GM18499 (cell line): ENCODE measurements at regions not wholly inside any gene's neighbourhood (a gene's known extent, or its start where the extent isn't known, plus 50 kb on each side); places are given as distances from the start of the nearest gene placed in this dataset.
"Not testable (repeated sequence)": the region's sequence is repeated elsewhere in the genome, so short reads cannot be mapped to it uniquely, and the experiment has no call there.

ENCODE experiments used
- ATAC-seq: cut with Tn5 transposase; IDR thresholded peaks from one replicate; pipeline ENCODE4 v1.9.1; 2021; ENCODE audit warnings: moderate number of reproducible peaks; ENCODE audit not compliant: insufficient read depth, unreplicated experiment

DNA sequence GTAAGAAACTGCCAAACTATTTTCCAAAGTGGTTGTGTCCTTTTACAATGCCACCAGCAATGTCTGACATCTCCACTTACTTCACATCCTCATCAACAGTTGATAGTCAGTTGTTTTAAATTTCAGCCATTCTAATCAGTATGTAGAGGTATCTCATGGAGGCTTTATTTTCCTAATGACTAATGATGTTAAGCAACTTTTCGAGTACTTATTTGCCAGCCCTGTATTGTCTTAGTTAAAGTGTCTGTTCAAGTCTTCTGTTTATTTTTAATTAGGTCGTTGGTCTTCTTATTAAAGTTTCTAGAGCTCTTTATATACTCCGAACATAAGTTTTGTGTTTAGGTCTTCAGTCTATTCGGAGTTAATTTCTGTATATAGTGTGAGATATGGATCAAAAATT, 54.9 kb upstream of the NBPF12 start:
- ATAC-seq = not testable (repeated sequence)

DNA sequence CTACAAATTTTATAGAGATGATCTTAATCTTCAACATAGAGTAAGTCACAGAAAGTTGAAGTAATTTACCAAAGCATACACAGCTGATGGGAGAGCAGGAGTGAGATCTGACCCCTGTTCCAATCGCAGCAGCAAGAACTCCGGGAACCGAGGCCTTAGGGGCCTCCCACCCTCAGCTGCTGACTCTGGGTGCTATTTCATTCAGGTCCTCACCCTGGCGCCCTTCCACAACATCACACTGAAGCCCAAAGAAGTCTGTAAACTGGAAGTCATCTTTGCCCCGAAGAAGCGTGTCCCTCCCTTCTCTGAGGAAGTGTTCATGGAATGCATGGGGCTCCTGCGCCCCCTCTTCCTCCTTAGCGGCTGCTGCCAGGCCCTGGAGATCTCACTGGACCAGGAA, 57.0 kb upstream of the NBPF12 start:
- ATAC-seq = not testable (repeated sequence)

DNA sequence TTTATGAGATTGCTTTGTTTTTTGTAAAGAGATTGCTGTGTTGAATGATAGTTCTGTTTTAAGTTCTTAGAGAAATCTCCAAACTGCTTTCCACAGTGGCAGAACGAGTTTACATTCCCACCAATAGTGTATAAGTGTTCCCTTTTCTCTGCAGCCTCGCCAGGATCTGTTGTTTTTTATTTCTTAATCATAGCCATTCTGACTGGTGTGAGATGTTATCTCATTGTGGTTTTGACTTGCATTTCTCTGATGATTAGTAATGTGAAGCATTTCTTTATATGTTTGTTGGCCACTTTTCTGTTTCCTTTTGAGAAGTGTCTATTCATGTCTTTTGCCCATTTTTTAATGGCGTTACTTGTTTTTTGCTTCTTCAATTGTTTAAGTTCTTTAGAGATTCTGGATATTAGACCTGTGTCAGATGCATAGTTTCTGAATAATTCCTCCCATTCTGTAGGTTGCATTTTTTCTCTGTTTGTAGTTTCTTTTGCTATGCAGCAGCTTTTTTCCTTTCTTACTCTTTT, 74.3 kb upstream of the NBPF12 start:
- ATAC-seq = not testable (repeated sequence)

DNA sequence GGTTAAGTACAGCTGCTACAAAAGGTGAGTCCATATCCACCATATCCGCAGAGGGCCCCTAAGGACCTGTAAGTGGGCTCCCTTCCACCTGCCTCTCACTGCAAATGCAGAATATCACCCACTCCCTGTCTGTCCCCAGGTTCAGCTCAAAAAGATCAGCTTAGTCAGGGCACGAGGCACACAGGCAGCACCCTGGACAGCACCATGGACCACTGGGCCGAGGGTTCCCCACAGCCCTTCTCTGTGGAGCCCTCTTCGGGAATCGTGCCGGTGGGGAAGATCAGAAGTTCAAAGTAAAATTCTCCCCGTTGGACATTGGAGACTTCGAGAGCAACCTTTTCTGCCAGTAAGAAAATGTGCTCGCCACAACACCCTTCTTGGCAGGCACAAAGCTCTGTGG, 85.0 kb upstream of the NBPF12 start:
- ATAC-seq = not testable (repeated sequence)

DNA sequence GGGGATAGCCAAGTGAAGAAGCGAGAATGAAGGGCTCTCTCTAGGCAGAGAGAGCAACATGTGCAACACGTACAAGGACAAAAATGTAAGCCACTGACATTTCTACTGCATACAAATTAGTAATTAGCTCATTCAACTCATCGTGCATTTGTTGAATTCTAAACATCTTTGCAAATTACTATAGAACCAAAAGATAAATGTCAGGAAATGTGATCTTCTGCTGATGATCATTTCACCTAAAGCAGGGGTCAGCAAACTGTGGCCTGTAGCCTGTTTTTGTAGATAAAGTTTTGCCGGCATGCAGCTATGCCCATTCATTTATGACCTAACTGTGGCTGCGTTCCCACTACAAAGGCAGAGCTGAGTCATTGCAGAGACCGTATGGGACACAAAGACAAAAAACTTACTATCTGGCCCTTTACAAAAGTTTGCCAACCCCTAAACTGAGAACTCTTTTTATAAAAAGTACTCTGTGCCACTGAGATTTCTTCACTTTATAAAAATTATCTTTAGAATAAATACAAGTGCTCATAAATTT, 87.7 kb upstream of the NBPF12 start:
- not testable (repeated sequence) for ATAC-seq

DNA sequence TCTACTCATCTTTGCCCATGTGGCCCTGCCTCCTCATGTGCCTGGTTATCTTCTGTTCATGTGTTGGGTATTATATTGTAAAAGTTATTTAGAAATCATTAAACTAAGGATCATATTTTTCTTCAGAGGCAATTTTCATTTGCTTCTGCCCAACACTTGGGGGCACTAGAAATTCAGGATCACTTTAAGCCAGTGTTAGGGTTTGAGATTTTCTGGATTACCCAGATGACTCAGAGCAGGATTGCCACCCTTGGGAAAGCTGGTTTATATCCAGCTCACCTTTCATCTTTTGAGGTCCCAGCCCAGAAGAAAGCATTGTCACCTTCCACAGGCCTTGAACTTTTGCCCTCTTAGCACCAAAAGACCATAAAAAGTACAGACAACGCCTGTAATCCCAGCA, 99.4 kb upstream of the NBPF12 start:
- ATAC-seq = not testable (repeated sequence)

DNA sequence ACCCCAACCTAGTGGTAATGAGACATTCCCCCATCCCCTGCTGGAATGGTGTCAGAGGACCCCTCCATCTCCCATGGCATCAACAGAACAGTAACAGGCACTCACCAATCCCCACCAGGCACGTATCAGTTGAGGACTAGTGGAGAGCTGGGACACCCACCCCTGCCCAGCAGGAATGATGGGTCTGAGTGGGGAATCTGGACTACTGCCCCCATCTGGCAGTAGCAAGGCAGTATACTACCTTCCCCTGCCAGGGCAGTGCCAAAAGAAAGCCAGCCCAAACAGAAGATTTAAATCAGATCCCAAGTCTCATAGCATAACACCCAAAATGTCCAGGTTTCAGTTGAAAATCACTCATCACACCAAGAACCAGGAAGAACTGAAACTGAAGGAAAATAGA, 111.2 kb upstream of the NBPF12 start:
- ATAC-seq = not testable (repeated sequence)

DNA sequence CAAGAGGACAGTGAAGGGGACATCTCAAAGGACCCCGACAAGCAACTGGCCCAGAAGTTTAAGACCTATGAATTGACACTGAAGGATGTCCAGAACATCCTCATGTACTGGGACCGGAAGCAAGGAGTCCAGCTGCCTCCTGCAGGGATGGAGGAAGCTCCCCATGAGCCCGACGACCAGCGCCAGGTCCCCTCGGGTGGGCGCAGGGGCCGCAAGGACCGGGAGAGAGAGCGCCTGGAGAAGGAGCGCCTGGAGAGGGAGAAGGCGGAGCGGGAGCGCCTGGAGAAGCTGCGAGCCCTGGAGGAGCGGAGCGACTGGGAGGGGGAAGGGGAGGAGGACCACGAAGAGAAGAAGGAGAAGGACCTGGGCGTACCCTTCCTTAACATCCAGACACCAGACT, 143.9 kb upstream of the NBPF12 start:
- ATAC-seq = not testable (repeated sequence)

DNA sequence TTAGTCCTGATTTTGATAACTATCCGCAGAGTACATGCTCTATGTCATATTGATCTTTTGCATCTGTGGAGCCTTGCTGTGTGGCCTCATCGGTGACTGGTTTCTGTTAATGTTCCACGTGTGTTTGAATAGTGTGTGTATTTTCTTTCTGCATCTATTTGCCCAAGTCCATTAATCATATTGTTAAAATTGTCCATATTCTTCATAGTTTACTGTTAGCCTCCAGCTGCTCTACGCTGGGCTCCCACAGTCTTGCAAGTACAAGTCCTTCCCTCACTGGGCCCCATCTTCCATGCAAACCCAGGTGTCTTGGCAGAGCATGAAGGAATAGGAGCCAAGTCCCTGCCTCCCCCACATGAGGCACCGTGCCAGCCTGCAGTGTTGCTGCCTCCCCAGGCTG, 145.4 kb upstream of the NBPF12 start:
- ATAC-seq = not testable (repeated sequence)

DNA sequence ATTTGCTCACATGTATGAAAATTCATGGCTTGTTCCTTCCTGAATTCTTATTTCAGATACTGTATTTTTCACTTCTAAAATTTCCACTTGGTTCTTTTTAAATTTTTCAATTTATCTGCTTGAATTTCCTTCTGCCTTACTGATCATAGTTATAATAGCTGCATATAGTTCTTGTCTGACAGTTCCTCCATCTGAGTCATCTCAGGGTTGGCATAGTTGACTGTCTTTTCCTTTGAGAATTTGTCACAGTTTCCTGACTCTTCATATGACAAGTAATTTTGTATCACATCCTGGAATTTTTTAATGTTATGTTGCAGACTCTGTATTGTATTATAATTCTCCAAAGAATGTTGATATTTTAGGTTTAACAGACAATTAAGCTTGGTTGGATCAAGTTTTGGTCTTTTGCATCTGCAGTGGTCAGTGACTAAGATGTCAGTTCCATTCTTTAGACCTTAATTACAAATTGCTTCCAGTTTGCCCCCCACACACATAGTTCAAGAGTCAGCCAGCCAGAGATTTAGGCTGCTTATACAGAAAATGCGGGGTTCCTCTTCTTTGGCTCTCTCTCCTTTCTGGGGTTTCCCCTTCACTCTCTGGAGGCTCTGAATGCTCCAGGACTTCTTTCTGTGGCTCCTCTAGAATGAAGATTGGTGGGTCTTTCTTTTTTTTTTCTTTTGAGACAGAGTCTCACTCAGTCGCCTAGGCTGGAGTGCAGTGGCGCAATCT, 153.7 kb upstream of the NBPF12 start:
- ATAC-seq = not testable (repeated sequence)

DNA sequence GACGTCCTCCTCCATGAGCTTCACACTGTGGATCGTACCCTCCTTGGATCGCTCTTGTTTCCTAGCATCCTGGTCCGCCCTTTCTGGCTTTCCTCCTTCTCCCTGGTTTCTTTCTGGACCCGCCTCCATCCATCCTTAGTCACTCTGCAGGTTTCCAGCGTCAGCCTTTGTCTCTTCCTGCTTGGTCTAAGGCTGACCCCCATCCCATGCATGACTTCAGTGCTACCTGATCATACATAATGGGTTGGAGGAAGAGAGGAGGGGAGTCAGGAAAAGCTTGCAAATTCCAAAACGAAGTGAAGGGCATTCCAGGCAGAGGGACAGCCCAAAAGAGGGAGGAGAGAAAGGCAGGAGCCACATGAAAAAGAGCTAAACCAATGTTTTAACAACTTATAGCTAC, 156.9 kb upstream of the NBPF12 start:
- ATAC-seq = not testable (repeated sequence)

DNA sequence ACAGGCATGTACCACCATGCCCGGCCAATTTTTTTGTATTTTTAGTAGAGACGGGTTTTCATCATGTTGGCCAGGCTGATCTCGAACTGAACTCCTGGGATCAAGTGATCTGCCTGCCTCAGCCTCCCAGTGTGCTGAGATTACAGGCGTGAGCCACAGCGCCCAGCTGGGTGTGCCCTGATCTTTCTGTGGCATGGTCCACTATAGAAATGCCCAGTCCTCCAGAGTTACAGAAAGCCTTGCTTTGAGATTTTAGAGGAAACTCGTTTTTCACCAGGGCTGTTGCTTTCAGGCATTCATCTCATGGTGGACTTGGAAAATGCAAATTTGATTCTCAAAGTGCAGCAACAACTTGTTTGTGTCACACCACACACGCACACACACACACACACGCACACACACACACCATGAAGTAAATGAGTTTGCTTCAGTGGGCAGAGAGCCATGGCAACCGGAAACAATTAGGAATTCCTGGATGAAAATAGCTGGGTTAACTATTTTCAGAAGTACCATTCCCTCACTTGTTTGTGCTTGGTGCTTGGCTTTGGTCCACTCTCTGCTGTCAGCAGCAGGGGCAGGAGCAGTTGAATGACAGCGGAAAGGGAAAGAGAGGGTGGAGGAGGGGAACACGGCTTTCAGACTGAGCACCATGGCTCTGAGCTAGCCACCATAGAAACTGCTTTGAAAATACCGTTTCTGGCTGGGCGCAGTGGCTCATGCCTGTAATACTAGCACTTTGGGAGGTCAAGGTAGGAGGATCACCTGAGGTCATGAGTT, 160.1 kb upstream of the NBPF12 start:
- not testable (repeated sequence) for ATAC-seq

DNA sequence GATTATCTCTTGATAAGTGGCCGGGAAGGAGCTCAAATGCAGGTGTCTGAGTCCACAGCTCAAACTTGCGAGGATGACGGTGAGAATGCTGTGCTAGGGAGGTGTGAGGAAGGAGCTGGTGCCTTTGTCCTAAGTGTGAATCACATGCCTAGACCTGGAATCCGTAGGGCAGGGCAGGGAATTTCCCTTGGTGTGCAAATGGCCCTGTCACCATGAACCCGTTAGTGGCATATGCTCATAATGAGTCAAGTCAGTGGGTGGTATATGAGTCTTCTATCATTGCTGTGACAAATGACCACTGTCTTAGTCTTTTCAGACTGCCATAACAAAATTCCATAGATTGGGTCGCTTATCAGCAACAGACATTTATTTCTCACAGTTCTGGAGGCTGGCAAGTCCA, 163.1 kb upstream of the NBPF12 start:
- ATAC-seq = not testable (repeated sequence)

DNA sequence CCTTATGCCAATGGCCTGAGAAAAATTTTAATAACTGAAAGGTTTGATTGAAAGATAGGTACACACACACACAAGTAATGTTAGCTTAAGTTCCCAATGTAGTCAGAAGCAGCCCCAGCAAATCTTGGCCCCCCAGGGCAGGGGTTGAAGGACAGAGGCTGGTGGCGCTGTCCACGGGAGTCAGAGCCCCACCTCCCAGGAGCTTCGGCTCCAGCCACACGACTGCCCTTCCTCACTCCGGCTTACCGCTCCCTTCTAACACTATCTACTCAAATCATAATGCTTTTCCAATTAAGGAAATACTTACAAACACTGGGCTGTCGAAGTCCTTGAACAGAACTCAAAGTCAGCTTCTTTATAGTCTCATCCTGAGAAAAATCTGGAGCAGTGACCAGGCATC, 163.9 kb upstream of the NBPF12 start:
- not testable (repeated sequence) for ATAC-seq

DNA sequence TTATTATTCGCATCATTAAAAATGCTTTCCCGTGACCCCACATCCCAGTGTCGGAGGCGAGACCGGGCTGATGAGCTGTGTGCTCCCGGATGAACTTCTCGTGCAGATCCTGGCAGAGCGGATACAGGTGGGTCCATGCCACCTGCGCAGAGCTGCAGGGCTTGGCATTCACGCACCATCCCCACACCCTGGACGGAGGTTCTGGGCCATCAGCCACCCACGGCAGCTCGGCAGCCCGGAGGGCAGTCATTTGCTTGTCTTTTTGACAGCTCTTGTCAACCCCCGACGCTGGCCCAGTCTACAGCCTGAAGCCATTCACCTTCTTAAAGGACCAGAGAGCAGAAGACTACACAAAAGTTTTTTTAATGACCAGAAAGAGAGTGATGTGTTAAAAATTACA, 166.7 kb upstream of the NBPF12 start:
- ATAC-seq = not testable (repeated sequence)

DNA sequence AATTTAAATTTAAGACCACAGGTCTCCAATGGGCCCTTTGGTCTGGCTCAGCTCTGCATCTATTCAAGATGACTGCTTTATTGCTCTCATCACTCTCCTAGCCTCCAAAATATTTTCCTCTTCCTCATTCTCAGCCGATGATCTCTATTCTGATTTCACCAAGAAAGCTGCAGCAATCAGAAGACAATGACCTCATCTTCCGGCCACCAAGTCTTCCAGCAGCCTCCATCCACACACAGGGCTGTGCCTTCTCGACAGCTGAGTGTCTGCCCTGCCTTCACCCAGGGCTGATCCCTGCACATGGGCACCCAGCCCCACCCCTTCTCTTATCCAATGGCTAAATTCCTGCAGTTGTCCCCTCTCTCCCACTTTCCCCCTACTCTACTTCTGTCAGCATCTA, 167.1 kb upstream of the NBPF12 start:
- ATAC-seq = not testable (repeated sequence)

DNA sequence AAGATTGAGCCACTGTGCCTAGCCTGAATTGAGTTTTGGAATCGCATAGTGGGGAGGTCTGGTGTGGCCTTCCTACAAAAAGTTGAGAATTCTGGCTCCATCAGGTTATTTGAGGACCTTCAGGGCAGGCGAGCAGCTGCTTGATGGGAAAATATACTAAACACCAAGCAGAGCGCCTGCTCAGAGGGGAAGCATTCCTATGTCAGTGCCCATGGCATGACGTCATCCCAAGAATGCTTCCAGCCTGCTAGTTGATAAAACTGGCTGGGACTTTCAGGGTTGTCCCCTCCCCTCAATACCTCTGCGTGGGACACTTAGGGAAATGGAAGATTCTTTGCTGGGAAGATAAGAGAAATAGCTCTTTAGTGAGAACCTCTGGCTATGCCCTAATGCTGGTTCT, 174.9 kb upstream of the NBPF12 start:
- ATAC-seq = not testable (repeated sequence)

DNA sequence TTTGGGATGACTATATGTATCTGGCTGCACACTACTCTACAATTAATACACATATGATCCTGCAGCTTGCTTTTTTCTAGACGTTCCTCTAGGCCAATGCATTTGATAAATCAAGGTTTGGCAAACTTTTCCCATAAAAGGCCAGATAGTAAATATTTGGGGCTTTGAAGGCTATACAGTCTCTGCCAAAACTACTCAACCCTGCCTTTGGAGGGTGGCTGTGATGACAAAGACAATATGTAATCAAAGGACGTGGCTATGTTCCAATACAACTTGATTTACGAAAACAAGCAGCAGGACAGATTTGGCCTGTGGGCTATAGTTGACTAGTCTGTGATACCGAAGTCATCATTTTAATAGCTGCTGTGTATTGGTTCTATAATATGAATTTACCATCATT, 181.3 kb upstream of the NBPF12 start:
- ATAC-seq = not testable (repeated sequence)

DNA sequence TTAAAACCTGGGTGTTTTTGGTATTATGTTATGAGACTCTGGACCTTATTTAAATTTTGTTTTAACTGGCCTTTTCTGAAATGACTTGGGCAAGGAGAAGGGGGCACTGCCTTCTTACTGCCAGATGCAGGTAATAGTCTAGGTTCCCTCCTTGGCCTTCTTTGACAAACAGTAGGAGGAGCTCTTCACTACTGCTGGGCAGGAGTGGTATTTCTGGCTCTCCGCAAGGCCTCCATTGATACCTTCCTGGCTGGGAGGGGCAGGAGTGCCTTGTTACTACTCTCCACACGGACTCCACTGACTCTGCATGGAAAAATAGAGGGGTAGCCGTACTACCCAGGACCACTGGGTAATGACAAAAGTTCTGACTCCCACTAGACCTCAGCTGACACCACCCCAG, 189.4 kb upstream of the NBPF12 start:
- not testable (repeated sequence) for ATAC-seq

DNA sequence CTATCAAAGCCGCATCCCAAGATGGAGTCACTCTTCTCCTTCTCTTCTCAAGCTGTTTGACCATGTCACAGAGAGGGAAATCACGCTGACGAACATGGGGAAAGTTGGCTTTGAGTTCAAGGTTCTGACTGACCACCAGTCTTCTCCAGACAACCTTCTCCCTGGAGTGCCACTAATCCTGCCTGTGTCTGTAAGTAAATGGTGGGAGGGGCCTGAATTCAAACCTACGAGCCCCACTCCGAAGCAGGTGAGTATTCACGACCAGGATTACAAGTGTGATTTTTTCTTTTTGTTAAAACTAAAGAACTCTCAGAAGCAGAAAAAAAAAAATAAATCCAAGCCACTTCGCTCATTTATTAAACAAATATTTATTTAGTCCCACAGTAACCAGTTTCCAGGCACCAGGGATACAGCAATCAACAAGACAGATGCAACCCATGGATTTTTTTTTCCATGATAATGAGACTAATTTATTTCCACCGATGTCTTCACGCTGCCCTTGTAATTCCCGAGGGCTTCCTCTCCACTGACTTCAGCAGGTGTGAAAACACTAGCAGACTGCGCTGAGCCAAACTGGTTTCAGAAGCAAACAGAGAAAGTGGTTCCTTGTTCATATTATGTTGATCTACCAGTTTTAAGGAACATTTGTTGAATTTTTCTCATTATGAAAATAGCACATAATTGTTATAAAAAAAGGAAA, 206.0 kb upstream of the NBPF12 start:
- not testable (repeated sequence) for ATAC-seq
